ENCODE measurements at regions not wholly inside any gene's neighbourhood (a gene's known extent, or its start where the extent isn't known, plus 50 kb on each side); places are given as distances from the start of the nearest gene placed in this dataset.

GRCh38 chr3:74346896-74347295, 267.6 kb downstream of the CNTN3 start:
- no peak for TF ChIP-seq SIN3A (IDR thresholded peaks at IDR 0.05; ENCODE audit: borderline replicate concordance, low read depth, low read length)
- no peak for TF ChIP-seq SMC3 (IDR thresholded peaks at IDR 0.05; ENCODE audit: low read depth, low read length)
- TF ChIP-seq CTCF (IDR thresholded peaks at IDR 0.05) = no peak
- TF ChIP-seq FOXM1 (IDR thresholded peaks at IDR 0.05; ENCODE audit: low read depth) = no peak
- TF ChIP-seq MXI1 (IDR thresholded peaks at IDR 0.05; ENCODE audit: low read depth, low read length) = no peak
- TF ChIP-seq RCOR1 (IDR thresholded peaks at IDR 0.05; ENCODE audit: low read length) = no peak
- TF ChIP-seq GABPA (IDR thresholded peaks at IDR 0.05; ENCODE audit: low read depth) = no peak
- no peak for TF ChIP-seq PBX3 (IDR thresholded peaks at IDR 0.05)
- Histone ChIP-seq H4K20me1 (ENCODE audit: insufficient read depth) (no peaks in the 10 kb centered on the region), H3K27me3 (ENCODE audit: insufficient read depth) (no peaks in the 10 kb centered on the region), H3K9me2 (no peaks in the 10 kb centered on the region), H3K36me3 (replicated peaks in 1 of 2; ENCODE audit: control insufficient read depth in 1 of 2, insufficient read depth in 2 of 2, low read length in 1 of 2) (no peaks in the 10 kb centered on the region), H3K9ac (no peak overlapping the region), H3K79me2 (ENCODE audit: insufficient read depth) (no peaks in the 10 kb centered on the region), H3K27ac (ENCODE audit: low read depth in 2 of 2, low read length in 1 of 2) (no peak overlapping the region), H2AFZ (ENCODE audit: low read depth) (no peak overlapping the region), H3K4me1 (ENCODE audit: control insufficient read depth in 1 of 2, insufficient read depth in 2 of 2, low read depth in 1 of 2, low read length in 1 of 2) (no peaks in the 10 kb centered on the region), H3K9me3 (no peaks in the 10 kb centered on the region), H3K4me2 (no peak overlapping the region), H3K4me3 (ENCODE audit: low read depth in 2 of 2, low read length in 1 of 2) (no peak overlapping the region), H3F3A (replicated peaks; ENCODE audit: insufficient read depth) (no peaks in the 10 kb centered on the region)
- CTCF ChIA-PET = interaction anchor here (1.0 to 1.8 kb wide), 2 partner anchors 12 to 79 kb away, joined by 5 read pairs; no protein-coding TSS in a partner anchor
- DNase-seq = no peak
- 68% methylated on average over 3 of the region's 3 CpGs for WGBS (ENCODE audit: low lambda C conversion rate)
- POLR2A ChIA-PET = no interaction called here

- Histone ChIP-seq H3K9me2 (no peaks in the 10 kb centered on the region), H3K27ac (ENCODE audit: low read depth in 2 of 2, low read length in 1 of 2) (no peak overlapping the region), H4K20me1 (ENCODE audit: insufficient read depth) (no peaks in the 10 kb centered on the region), H3K4me2 (no peak overlapping the region), H3K9ac (no peak overlapping the region), H3K9me3 (no peaks in the 10 kb centered on the region), H2AFZ (ENCODE audit: low read depth) (no peak overlapping the region), H3K79me2 (ENCODE audit: insufficient read depth) (no peaks in the 10 kb centered on the region), H3K27me3 (ENCODE audit: insufficient read depth) (no peaks in the 10 kb centered on the region), H3K4me1 (ENCODE audit: control insufficient read depth in 1 of 2, insufficient read depth in 2 of 2, low read depth in 1 of 2, low read length in 1 of 2) (no peaks in the 10 kb centered on the region), H3K4me3 (ENCODE audit: low read depth in 2 of 2, low read length in 1 of 2) (no peak overlapping the region), H3K36me3 (replicated peaks in 1 of 2; ENCODE audit: control insufficient read depth in 1 of 2, insufficient read depth in 2 of 2, low read length in 1 of 2) (no peaks in the 10 kb centered on the region), H3F3A (replicated peaks; ENCODE audit: insufficient read depth) (no peaks in the 10 kb centered on the region)
- POLR2A ChIA-PET = no interaction called here
- 70% methylated on average over 2 of the region's 2 CpGs for WGBS (ENCODE audit: low lambda C conversion rate)
- DNase-seq = no peak
- CTCF ChIA-PET = interaction anchor here (0.7 kb wide), 1 partner anchor 20 kb away, joined by 3 read pairs; no protein-coding TSS in a partner anchor
- TF ChIP-seq ZBTB33 (IDR thresholded peaks at IDR 0.05; ENCODE audit: borderline replicate concordance, low read depth) = no peak
- no peak for TF ChIP-seq TCF12 (IDR thresholded peaks at IDR 0.05)
- TF ChIP-seq GABPA (IDR thresholded peaks at IDR 0.05; ENCODE audit: low read depth) = no peak
- TF ChIP-seq IRF3 (IDR thresholded peaks at IDR 0.05; ENCODE audit: low read depth, low read length) = no peak
- no peak for TF ChIP-seq CHD2 (IDR thresholded peaks at IDR 0.05; ENCODE audit: low read length, partially characterized antibody)
- no peak for TF ChIP-seq FOXJ3 (CRISPR knock-in tag; IDR thresholded peaks at IDR 0.05)
- TF ChIP-seq EZH2phosphoT487 (IDR thresholded peaks at IDR 0.05; ENCODE audit: borderline replicate concordance, low read depth) = no peak
- no peak for TF ChIP-seq JUND (IDR thresholded peaks at IDR 0.05)
- TF ChIP-seq RFX5 (IDR thresholded peaks at IDR 0.05; ENCODE audit: low read length) = no peak
- no peak for TF ChIP-seq GATA2 (CRISPR knock-in tag; IDR thresholded peaks at IDR 0.05)
- TF ChIP-seq USF1 (IDR thresholded peaks at IDR 0.05; ENCODE audit: borderline replicate concordance, low read depth) = no peak
- no peak for TF ChIP-seq YY1 (IDR thresholded peaks at IDR 0.05; ENCODE audit: low read depth)
- no peak for TF ChIP-seq FOSL2 (IDR thresholded peaks at IDR 0.05; ENCODE audit: borderline replicate concordance, low read depth)
- no peak for TF ChIP-seq CTCF (IDR thresholded peaks at IDR 0.05)
Observed at GRCh38 chr3:74345701-74346100, 268.8 kb downstream of the CNTN3 start.
